Lower leg skin (tissue), 3 donors: ENCODE measurements at regions not wholly inside any gene's neighbourhood (a gene's known extent, or its start where the extent isn't known, plus 50 kb on each side); places are given as distances from the start of the nearest gene placed in this dataset.

ENCODE experiments used
- CTCF ChIP-seq, 3 donors: fragments of 450-650 bp; IDR thresholded peaks; one replicate each; pipeline ENCODE4 v1.5.1; 2016; ENCODE audit warnings: antibody characterized with exemption in 3 of 3, mild to moderate bottlenecking in 3 of 3, moderate library complexity in 2 of 3
- POLR2A ChIP-seq, 2 donors: fragments of 450-650 bp; IDR thresholded peaks; one replicate each; pipeline ENCODE4 v1.6.1; 2016 to 2017; ENCODE audit warnings: antibody characterized with exemption in 2 of 2, mild to moderate bottlenecking in 1 of 2, moderate library complexity in 1 of 2

- TF ChIP-seq CTCF (IDR thresholded peaks at IDR 0.05) (no peak), POLR2A (IDR thresholded peaks at IDR 0.05) (no peak)
Measured at GRCh38 chr14:26194816-26195215, 403.0 kb downstream of the NOVA1 start.
